Panc1 (cell line): ENCODE measurements at regions not wholly inside any gene's neighbourhood (a gene's known extent, or its start where the extent isn't known, plus 50 kb on each side); places are given as distances from the start of the nearest gene placed in this dataset.

ENCODE experiments used
- ATAC-seq: fragments of 200-7000 bp; cut with Tn5 transposase; 2 replicates; pipeline ENCODE4 v1.9.1; 2020; ENCODE audit warnings: mild to moderate bottlenecking, moderate library complexity
- BruUV-seq: library from RNA; stranded (reverse); fragments of 400-500 nt; replicated peaks from 2 replicates; lab custom pipeline; 2021; lab: Mats Ljungman, UMichigan
- CTCF ChIA-PET: fragments of 300-600 bp; sonication (Branson Sonifier 250); formaldehyde crosslinking; loops from one replicate; lab custom pipeline; 2022; ENCODE audit warnings: antibody characterized with exemption; lab: Charles Lee
- POLR2A ChIA-PET: fragments of 300-600 bp; sonication (Branson Sonifier 250); formaldehyde crosslinking; loops from one replicate; lab custom pipeline; 2022; ENCODE audit warnings: antibody characterized with exemption; lab: Charles Lee
- DNase-seq: peaks from one replicate; pipeline ENCODE4 v3.0.0-alpha.2; 2010; ENCODE audit warnings: low read depth, low spot score
- H3K27ac ChIP-seq: 2 replicates; pipeline ENCODE4 v1.5.1; 2011; ENCODE audit warnings: mild to moderate bottlenecking, low read length, inconsistent platforms
- H3K27me3 ChIP-seq: fragments of 200-500 bp; sonication (Bioruptor generic); 2 replicates; pipeline ENCODE4 v1.6.0; 2014; ENCODE audit warnings: low read length, inconsistent platforms; ENCODE audit not compliant: control insufficient read depth, insufficient read depth
- H3K36me3 ChIP-seq: fragments of 200-500 bp; sonication (Bioruptor generic); 2 replicates; pipeline ENCODE4 v1.5.1; 2014; ENCODE audit warnings: inconsistent platforms, mild to moderate bottlenecking, low read length, moderate library complexity; ENCODE audit not compliant: control insufficient read depth, insufficient read depth
- H3K4me1 ChIP-seq: 2 replicates; pipeline ENCODE4 v1.5.1; 2011; ENCODE audit warnings: inconsistent platforms, mild to moderate bottlenecking, low read length, moderate library complexity; ENCODE audit not compliant: control insufficient read depth, insufficient read depth
- H3K4me3 ChIP-seq, 2 experiments: 2 replicates each; pipeline ENCODE4 v1.5.1; 2011 to 2012; ENCODE audit warnings: low read depth in 2 of 2, low read length in 2 of 2, mild to moderate bottlenecking in 2 of 2, inconsistent platforms in 1 of 2, moderate library complexity in 1 of 2
- H3K9me3 ChIP-seq: fragments of 200-500 bp; sonication (Bioruptor generic); 2 replicates; pipeline ENCODE4 v1.5.1; 2014; ENCODE audit warnings: low read depth, mild to moderate bottlenecking, inconsistent platforms, low read length, moderate library complexity; ENCODE audit not compliant: control insufficient read depth, insufficient read depth
- CTCF ChIP-seq: fragments of 450-650 bp; IDR thresholded peaks from 2 replicates; pipeline ENCODE4 v1.5.1; 2017; ENCODE audit warnings: mild to moderate bottlenecking
- POLR2AphosphoS5 ChIP-seq: IDR thresholded peaks from 2 replicates; pipeline ENCODE4 v1.6.1; 2012; ENCODE audit warnings: mild to moderate bottlenecking, low read depth, low read length, moderate library complexity
- REST ChIP-seq, 2 experiments: IDR thresholded peaks; 2 replicates each; pipeline ENCODE4 v1.6.1; 2011 to 2012; ENCODE audit warnings: low read depth in 2 of 2, control low read depth in 1 of 2, low read length in 1 of 2, mild to moderate bottlenecking in 1 of 2, moderate library complexity in 1 of 2; ENCODE audit not compliant: insufficient read depth in 1 of 2
- SIN3A ChIP-seq: IDR thresholded peaks from 2 replicates; pipeline ENCODE4 v1.6.1; 2012; ENCODE audit warnings: low read depth, mild to moderate bottlenecking, low read length, moderate library complexity, borderline replicate concordance; ENCODE audit not compliant: insufficient read depth
- TCF7L2 ChIP-seq: IDR thresholded peaks from 2 replicates; pipeline ENCODE4 v1.6.1; 2011; ENCODE audit warnings: mild to moderate bottlenecking, low read depth, low read length, inconsistent platforms
- in situ Hi-C: cut with HindIII; loops from 2 replicates; pipeline ENCODE4 v1.10.0; 2016; ENCODE audit warnings: low sequenced_read_pairs, low pct_unique_long_range_greater_than_20kb
- intact Hi-C: fragments of 100-400 bp; cut with micrococcal nuclease; formaldehyde crosslinking; loops from one replicate; pipeline ENCODE4 v1.10.0; 2022; ENCODE audit not compliant: unreplicated experiment

- intact Hi-C loops: no loop called here
These were observed 105.8 kb upstream of the MAGEB18 start for GRCh38 chrX:26032111-26032912.

GRCh38 chrX:26037367-26037766 lies 100.8 kb upstream of the MAGEB18 start:
- intact Hi-C loops: no loop called here
- in situ Hi-C loops: no loop called here
- ChIA-PET CTCF (no interaction called here), POLR2A (no interaction called here)
- DNase-seq (no peak), ATAC-seq (no peak)
- no peak for TF ChIP-seq SIN3A
- no peak for TF ChIP-seq REST (IDR thresholded peaks at IDR 0.05; ENCODE audit: insufficient read depth in 1 of 2, low read depth in 2 of 2, low read length in 1 of 2)
- no peak for TF ChIP-seq TCF7L2
- H3K27ac ChIP-seq: no peak overlapping the region
- no peaks in the 10 kb centered on the region for H3K27me3 ChIP-seq
- H3K4me1 ChIP-seq: no peaks in the 10 kb centered on the region
- H3K36me3 ChIP-seq: no peaks in the 10 kb centered on the region
- H3K9me3 ChIP-seq: no peaks in the 10 kb centered on the region
- no peak overlapping the region for H3K4me3 ChIP-seq
- no TSS peak for BruUV-seq

More at GRCh38 chrX:26032111-26032912, 105.8 kb upstream of the MAGEB18 start:
- in situ Hi-C loops: no loop called here
- BruUV-seq: no TSS peak
- ChIA-PET POLR2A (no interaction called here), CTCF (no interaction called here)
- no peaks in the 10 kb centered on the region for H3K9me3 ChIP-seq
- ATAC-seq (no peak), DNase-seq (no peak)
- no peak overlapping the region for H3K4me3 ChIP-seq
- H3K4me1 ChIP-seq: no peaks in the 10 kb centered on the region
- H3K27me3 ChIP-seq: no peaks in the 10 kb centered on the region
- TF ChIP-seq POLR2AphosphoS5: no peak
- no peak for TF ChIP-seq TCF7L2
- TF ChIP-seq CTCF: no peak
- no peak for TF ChIP-seq SIN3A
- no peak for TF ChIP-seq REST (IDR thresholded peaks at IDR 0.05; ENCODE audit: insufficient read depth in 1 of 2, low read depth in 2 of 2, low read length in 1 of 2)
- no peak overlapping the region for H3K27ac ChIP-seq
- no peaks in the 10 kb centered on the region for H3K36me3 ChIP-seq
